IPS-20b (cell line): ENCODE measurements at regions not wholly inside any gene's neighbourhood (a gene's known extent, or its start where the extent isn't known, plus 50 kb on each side); places are given as distances from the start of the nearest gene placed in this dataset.
"Not testable (repeated sequence)": the region's sequence is repeated elsewhere in the genome, so short reads cannot be mapped to it uniquely, and the experiment has no call there.

Experiments
- H3K27ac ChIP-seq: one replicate; pipeline ENCODE4 v1.5.1; 2013; ENCODE audit warnings: low read length
- H3K27me3 ChIP-seq: 2 replicates; pipeline ENCODE4 v1.6.1; 2013; ENCODE audit warnings: mild to moderate bottlenecking, low read length, inconsistent platforms; ENCODE audit not compliant: insufficient read depth
- H3K36me3 ChIP-seq: 2 replicates; pipeline ENCODE4 v1.6.1; 2013; ENCODE audit warnings: low read depth, mild to moderate bottlenecking, inconsistent platforms, low read length, moderate library complexity; ENCODE audit not compliant: insufficient read depth
- H3K4me1 ChIP-seq: 2 replicates; pipeline ENCODE4 v1.6.1; 2013; ENCODE audit warnings: mild to moderate bottlenecking, control low read depth, inconsistent platforms, low read length, moderate library complexity; ENCODE audit not compliant: insufficient read depth
- H3K4me3 ChIP-seq: 2 replicates; pipeline ENCODE4 v1.5.1; 2013; ENCODE audit warnings: mild to moderate bottlenecking, low read length, inconsistent platforms
- H3K9ac ChIP-seq: 2 replicates; pipeline ENCODE4 v1.6.1; 2013; ENCODE audit warnings: low read depth, mild to moderate bottlenecking, inconsistent platforms, low read length, moderate library complexity
- H3K9me3 ChIP-seq: 2 replicates; pipeline ENCODE4 v1.6.1; 2013; ENCODE audit warnings: mild to moderate bottlenecking, low read depth, low read length, inconsistent platforms; ENCODE audit not compliant: insufficient read depth

- no peaks in the 10 kb centered on the region for H3K9me3 ChIP-seq
- H3K4me1 ChIP-seq: peaks cover 13% of the 10 kb centered on the region; the same call in 1 of the 2 replicates
- H3K4me3 ChIP-seq: no peak overlapping the region
- no peaks in the 10 kb centered on the region for H3K36me3 ChIP-seq
- H3K27ac ChIP-seq: no peak overlapping the region
- H3K27me3 ChIP-seq: peaks cover 24% of the 10 kb centered on the region; the same call in 1 of the 2 replicates
- peak overlapping the region; percentile 10; the same call in 1 of the 2 replicates for H3K9ac ChIP-seq
These were observed 201.7 kb downstream of the BUB3 start for GRCh38 chr10:123355748-123356481.

GRCh38 chr10:123356799-123357198, 202.6 kb downstream of the BUB3 start:
- Histone ChIP-seq H3K27me3 (peaks cover 24% of the 10 kb centered on the region), H3K4me1 (peaks cover 13% of the 10 kb centered on the region; the same call in 1 of the 2 replicates), H3K4me3 (no peak overlapping the region), H3K9ac (peak overlapping the region; percentile 10; the same call in 1 of the 2 replicates), H3K36me3 (no peaks in the 10 kb centered on the region), H3K9me3 (no peaks in the 10 kb centered on the region; the same call in 1 of the 2 replicates), H3K27ac (no peak overlapping the region)

GRCh38 chr10:123357421-123357930, 203.3 kb downstream of the BUB3 start:
- Histone ChIP-seq H3K9ac (no peak overlapping the region), H3K36me3 (no peaks in the 10 kb centered on the region), H3K27ac (no peak overlapping the region), H3K4me3 (peak overlapping the region; percentile 37; the same call in 1 of the 2 replicates), H3K9me3 (no peaks in the 10 kb centered on the region; the same call in 1 of the 2 replicates), H3K27me3 (peaks cover 24% of the 10 kb centered on the region), H3K4me1 (peaks cover 13% of the 10 kb centered on the region; the same call in 1 of the 2 replicates)

GRCh38 chr10:123359539-123359938, 205.3 kb downstream of the BUB3 start:
- no peak overlapping the region for H3K27ac ChIP-seq
- peaks cover 13% of the 10 kb centered on the region; the same call in 1 of the 2 replicates for H3K4me1 ChIP-seq
- no peak overlapping the region for H3K9ac ChIP-seq
- H3K27me3 ChIP-seq: peaks cover 24% of the 10 kb centered on the region
- no peaks in the 10 kb centered on the region; the same call in 1 of the 2 replicates for H3K9me3 ChIP-seq
- H3K4me3 ChIP-seq: no peak overlapping the region
- no peaks in the 10 kb centered on the region for H3K36me3 ChIP-seq

- H3K4me1 ChIP-seq: peaks cover 10% of the 10 kb centered on the region; the same call in 1 of the 2 replicates
- no peaks in the 10 kb centered on the region for H3K36me3 ChIP-seq
- no peaks in the 10 kb centered on the region; the same call in 1 of the 2 replicates for H3K9me3 ChIP-seq
- H3K4me3 ChIP-seq: no peak overlapping the region
- peaks cover 16% of the 10 kb centered on the region for H3K27me3 ChIP-seq
- H3K27ac ChIP-seq: no peak overlapping the region
- H3K9ac ChIP-seq: no peak overlapping the region
These were observed 207.6 kb downstream of the BUB3 start for GRCh38 chr10:123361832-123362231.

- Histone ChIP-seq H3K27me3 (no peaks in the 10 kb centered on the region), H3K36me3 (no peaks in the 10 kb centered on the region), H3K4me3 (no peak overlapping the region), H3K9me3 (0 out of 2 replicates have a peak, but pooled peaks cover 3% of the 10 kb centered on the region), H3K9ac (no peak overlapping the region), H3K4me1 (no peaks in the 10 kb centered on the region), H3K27ac (no peak overlapping the region)
These were observed 213.0 kb downstream of the BUB3 start for GRCh38 chr10:123367195-123367594.

GRCh38 chr10:123371626-123372025, 217.4 kb downstream of the BUB3 start:
- H3K36me3 ChIP-seq, H3K27me3 ChIP-seq, H3K4me3 ChIP-seq, H3K9me3 ChIP-seq, H3K4me1 ChIP-seq, H3K9ac ChIP-seq, H3K27ac ChIP-seq: not testable (repeated sequence)

- Histone ChIP-seq H3K4me3 (no peak overlapping the region), H3K36me3 (no peaks in the 10 kb centered on the region), H3K27me3 (no peaks in the 10 kb centered on the region), H3K9ac (no peak overlapping the region), H3K9me3 (0 out of 2 replicates have a peak, but pooled peaks cover 3% of the 10 kb centered on the region), H3K4me1 (no peaks in the 10 kb centered on the region; the same call in 1 of the 2 replicates), H3K27ac (no peak overlapping the region)
These were observed 219.4 kb downstream of the BUB3 start for GRCh38 chr10:123373591-123373990.

- Histone ChIP-seq H3K27ac (no peak overlapping the region), H3K9ac (no peak overlapping the region), H3K4me1 (no peaks in the 10 kb centered on the region; the same call in 1 of the 2 replicates), H3K9me3 (0 out of 2 replicates have a peak, but pooled peaks cover 3% of the 10 kb centered on the region), H3K36me3 (no peaks in the 10 kb centered on the region), H3K27me3 (no peaks in the 10 kb centered on the region), H3K4me3 (no peak overlapping the region)
These were observed 220.9 kb downstream of the BUB3 start for GRCh38 chr10:123375097-123375496.

- Histone ChIP-seq H3K9ac (no peak overlapping the region), H3K4me3 (no peak overlapping the region), H3K4me1 (no peaks in the 10 kb centered on the region; the same call in 1 of the 2 replicates), H3K27me3 (no peaks in the 10 kb centered on the region), H3K9me3 (no peaks in the 10 kb centered on the region), H3K36me3 (no peaks in the 10 kb centered on the region), H3K27ac (no peak overlapping the region)
These were observed 221.5 kb downstream of the BUB3 start for GRCh38 chr10:123375738-123376137.

GRCh38 chr10:123377883-123378282, 223.7 kb downstream of the BUB3 start:
- H3K36me3 ChIP-seq: no peaks in the 10 kb centered on the region
- no peaks in the 10 kb centered on the region for H3K27me3 ChIP-seq
- no peak overlapping the region for H3K9ac ChIP-seq
- no peaks in the 10 kb centered on the region; the same call in 1 of the 2 replicates for H3K4me1 ChIP-seq
- H3K9me3 ChIP-seq: no peaks in the 10 kb centered on the region
- H3K4me3 ChIP-seq: no peak overlapping the region
- no peak overlapping the region for H3K27ac ChIP-seq

GRCh38 chr10:123378302-123378701, 224.1 kb downstream of the BUB3 start:
- no peaks in the 10 kb centered on the region for H3K27me3 ChIP-seq
- H3K27ac ChIP-seq: no peak overlapping the region
- no peak overlapping the region for H3K9ac ChIP-seq
- no peaks in the 10 kb centered on the region for H3K36me3 ChIP-seq
- H3K4me3 ChIP-seq: no peak overlapping the region
- H3K4me1 ChIP-seq: no peaks in the 10 kb centered on the region; the same call in 1 of the 2 replicates
- no peaks in the 10 kb centered on the region for H3K9me3 ChIP-seq
